Endodermal cell (in vitro differentiated cells): ENCODE measurements at regions not wholly inside any gene's neighbourhood (a gene's known extent, or its start where the extent isn't known, plus 50 kb on each side); places are given as distances from the start of the nearest gene placed in this dataset.

Source experiments
- DNase-seq: peaks from one replicate; pipeline ENCODE4 v3.0.0-alpha.2; 2017
- H3K27ac ChIP-seq: 2 replicates; pipeline ENCODE4 v1.5.1; 2013; ENCODE audit warnings: mild to moderate bottlenecking, low read depth, low read length, moderate library complexity
- H3K27me3 ChIP-seq: 2 replicates; pipeline ENCODE4 v1.6.1; 2013; ENCODE audit warnings: mild to moderate bottlenecking, low read length, moderate library complexity; ENCODE audit not compliant: insufficient read depth, control insufficient read depth, poor library complexity, severe bottlenecking
- H3K36me3 ChIP-seq: 2 replicates; pipeline ENCODE4 v1.7.0; 2013; ENCODE audit warnings: mild to moderate bottlenecking, low read length, moderate library complexity; ENCODE audit not compliant: control insufficient read depth, insufficient read depth
- H3K4me1 ChIP-seq: one replicate; pipeline ENCODE4 v1.7.0; 2013; ENCODE audit warnings: low read length; ENCODE audit not compliant: control insufficient read depth, insufficient read depth
- H3K4me3 ChIP-seq: 2 replicates; pipeline ENCODE4 v1.5.1; 2013; ENCODE audit warnings: mild to moderate bottlenecking, low read length, moderate library complexity
- H3K9ac ChIP-seq: 2 replicates; pipeline ENCODE4 v1.6.1; 2013; ENCODE audit warnings: mild to moderate bottlenecking, low read length, moderate library complexity; ENCODE audit not compliant: poor library complexity, severe bottlenecking; ENCODE audit errors: extremely low read depth
- H3K9me3 ChIP-seq: 2 replicates; pipeline ENCODE4 v1.6.1; 2013; ENCODE audit warnings: mild to moderate bottlenecking, low read length, moderate library complexity; ENCODE audit not compliant: control insufficient read depth
- H3K27ac Mint-ChIP-seq: 2 replicates; pipeline ENCODE4 v1.8.0; 2020; ENCODE audit warnings: mixed read lengths
- H3K27me3 Mint-ChIP-seq: 2 replicates; pipeline ENCODE4 v1.8.0; 2021; ENCODE audit warnings: mild to moderate bottlenecking, mixed read lengths; ENCODE audit not compliant: insufficient read depth
- H3K36me3 Mint-ChIP-seq: 2 replicates; pipeline ENCODE4 v1.8.0; 2020; ENCODE audit warnings: low read depth, mixed read lengths
- H3K4me1 Mint-ChIP-seq: 2 replicates; pipeline ENCODE4 v1.8.0; 2020; ENCODE audit warnings: mixed read lengths
- H3K4me3 Mint-ChIP-seq: 2 replicates; pipeline ENCODE4 v1.8.0; 2020; ENCODE audit warnings: mild to moderate bottlenecking, moderate library complexity, mixed read lengths
- H3K9me3 Mint-ChIP-seq: 2 replicates; pipeline ENCODE4 v1.8.0; 2020; ENCODE audit warnings: mild to moderate bottlenecking, mixed read lengths
- WGBS, 2 experiments: methylation state at CpG; one replicate each; pipeline versions ENCODE4 v1.1.5 to v1.1.7; 2013; ENCODE audit warnings: missing lambda C conversion rate in 2 of 2, mixed read lengths in 1 of 2; ENCODE audit not compliant: insufficient coverage in 1 of 2, insufficient read length in 1 of 2; 5-methylcytosine and 5-hydroxymethylcytosine counted together
- TF ChIP-seq, protein P1 (sequence below): fragments of 200-600 bp; sonication (generic); conservative IDR thresholded peaks from 2 replicates; pipeline ENCODE4 v1.5.0; 2021; ENCODE audit warnings: antibody characterized with exemption, mild to moderate bottlenecking

DNA sequence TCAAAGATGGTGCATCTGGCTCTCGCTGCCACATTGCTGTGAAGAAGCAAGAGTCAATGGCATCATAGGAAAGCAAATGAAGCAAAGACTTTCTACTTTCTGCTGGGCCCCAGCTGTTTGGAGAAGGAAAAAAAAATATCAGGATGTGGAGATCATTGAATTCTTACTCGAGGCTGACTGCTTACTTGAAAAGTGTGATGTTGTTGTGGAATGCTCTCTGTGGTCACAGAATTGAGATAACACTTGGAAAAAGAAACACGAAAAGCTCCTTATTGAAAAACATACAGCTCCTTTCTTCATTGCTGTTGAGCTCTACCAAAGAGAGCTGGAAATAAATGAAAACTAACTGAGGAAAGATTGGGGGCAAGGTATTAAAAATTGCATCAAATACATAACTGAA, 157.4 kb upstream of the TBX20 start:
- Histone ChIP-seq H3K36me3 (no peaks in the 10 kb centered on the region), H3K27me3 (no peaks in the 10 kb centered on the region), H3K27ac (no peak overlapping the region), H3K9ac (no peak overlapping the region), H3K4me1 (peaks cover 2% of the 10 kb centered on the region), H3K4me3 (no peak overlapping the region), H3K9me3 (no peaks in the 10 kb centered on the region)
- H3K9me3 Mint-ChIP-seq = no peaks in the 10 kb centered on the region
- WGBS, 2 experiments = 89% methylated on average over 3 of the region's 3 CpGs; no CpG with 5 or more reads in 1 of the 2 experiments
- no peak overlapping the region for H3K4me3 Mint-ChIP-seq
- TF ChIP-seq, protein P1, sequence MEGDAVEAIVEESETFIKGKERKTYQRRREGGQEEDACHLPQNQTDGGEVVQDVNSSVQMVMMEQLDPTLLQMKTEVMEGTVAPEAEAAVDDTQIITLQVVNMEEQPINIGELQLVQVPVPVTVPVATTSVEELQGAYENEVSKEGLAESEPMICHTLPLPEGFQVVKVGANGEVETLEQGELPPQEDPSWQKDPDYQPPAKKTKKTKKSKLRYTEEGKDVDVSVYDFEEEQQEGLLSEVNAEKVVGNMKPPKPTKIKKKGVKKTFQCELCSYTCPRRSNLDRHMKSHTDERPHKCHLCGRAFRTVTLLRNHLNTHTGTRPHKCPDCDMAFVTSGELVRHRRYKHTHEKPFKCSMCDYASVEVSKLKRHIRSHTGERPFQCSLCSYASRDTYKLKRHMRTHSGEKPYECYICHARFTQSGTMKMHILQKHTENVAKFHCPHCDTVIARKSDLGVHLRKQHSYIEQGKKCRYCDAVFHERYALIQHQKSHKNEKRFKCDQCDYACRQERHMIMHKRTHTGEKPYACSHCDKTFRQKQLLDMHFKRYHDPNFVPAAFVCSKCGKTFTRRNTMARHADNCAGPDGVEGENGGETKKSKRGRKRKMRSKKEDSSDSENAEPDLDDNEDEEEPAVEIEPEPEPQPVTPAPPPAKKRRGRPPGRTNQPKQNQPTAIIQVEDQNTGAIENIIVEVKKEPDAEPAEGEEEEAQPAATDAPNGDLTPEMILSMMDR = no peak
- H3K27ac Mint-ChIP-seq = no peak overlapping the region
- H3K27me3 Mint-ChIP-seq = peaks cover 13% of the 10 kb centered on the region
- no peak for DNase-seq
- peaks cover 22% of the 10 kb centered on the region for H3K4me1 Mint-ChIP-seq
- H3K36me3 Mint-ChIP-seq = no peaks in the 10 kb centered on the region

DNA sequence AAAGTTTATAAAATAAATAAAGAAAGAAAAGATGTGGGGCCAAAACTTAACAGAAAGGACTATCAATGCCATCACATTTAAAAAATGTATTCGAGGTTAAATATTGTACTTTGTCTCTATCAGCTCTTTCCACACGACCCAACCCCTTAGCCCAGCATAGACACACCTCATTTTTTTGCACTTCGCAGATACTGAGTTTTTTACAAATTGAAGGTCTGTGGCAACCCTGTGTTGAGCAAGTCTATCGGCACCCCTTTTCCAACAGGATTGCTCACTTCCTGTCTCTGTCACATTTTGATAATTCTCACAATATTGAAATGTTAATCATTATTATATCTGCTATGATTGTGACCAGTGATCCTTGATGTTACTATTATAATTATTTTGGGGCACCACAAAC, 151.6 kb upstream of the TBX20 start:
- Mint-ChIP-seq H3K4me1 (peaks cover 10% of the 10 kb centered on the region), H3K27ac (no peak overlapping the region), H3K27me3 (peaks cover 15% of the 10 kb centered on the region), H3K36me3 (no peaks in the 10 kb centered on the region), H3K4me3 (no peak overlapping the region), H3K9me3 (no peaks in the 10 kb centered on the region)
- no peak overlapping the region for H3K27ac ChIP-seq
- H3K36me3 ChIP-seq = no peaks in the 10 kb centered on the region
- peaks cover 2% of the 10 kb centered on the region for H3K4me1 ChIP-seq
- H3K9ac ChIP-seq = no peak overlapping the region
- H3K27me3 ChIP-seq = no peaks in the 10 kb centered on the region
- no peaks in the 10 kb centered on the region for H3K9me3 ChIP-seq
- TF ChIP-seq, protein P1 = no peak
- WGBS, 2 experiments = 95 to 97% methylated on average over 3 to 4 of the region's 4 CpGs
- no peak overlapping the region for H3K4me3 ChIP-seq
- DNase-seq = no peak

DNA sequence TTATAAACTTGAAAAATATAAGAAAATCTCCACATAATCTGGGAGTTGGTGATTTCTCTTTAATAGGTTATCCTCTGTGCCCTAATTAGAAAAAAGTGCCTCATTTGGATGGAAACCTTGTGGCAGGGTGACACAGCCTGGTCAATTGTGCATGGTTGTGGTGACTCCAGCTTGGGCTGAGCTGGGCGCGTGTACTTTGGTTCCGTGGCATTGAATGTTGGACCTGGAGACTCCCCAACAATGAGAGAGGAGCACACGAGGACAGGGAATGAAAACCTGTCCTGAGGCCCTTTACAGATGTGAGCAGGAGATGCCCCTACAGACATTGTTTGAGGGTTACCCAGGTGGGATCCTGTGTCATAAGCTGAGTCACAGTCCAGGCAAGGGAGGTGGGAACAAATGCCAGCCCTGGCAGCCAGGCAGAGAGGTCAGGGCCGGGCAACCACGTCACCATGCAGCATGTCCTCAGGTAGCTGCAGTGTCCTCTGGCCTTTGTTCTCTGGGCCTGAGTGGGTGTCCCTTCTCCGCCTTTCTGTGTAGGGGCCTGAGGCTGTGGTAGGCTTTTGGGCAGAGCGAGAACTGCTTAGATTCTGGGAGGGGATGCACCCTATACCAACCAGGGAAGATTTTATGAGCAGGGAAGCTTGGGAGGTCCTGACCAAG, 147.4 kb upstream of the TBX20 start:
- TF ChIP-seq, protein P1 = no peak
- no peaks in the 10 kb centered on the region for H3K36me3 Mint-ChIP-seq
- H3K4me1 ChIP-seq = no peaks in the 10 kb centered on the region
- H3K27ac ChIP-seq = no peak overlapping the region
- H3K4me3 ChIP-seq = no peak overlapping the region
- WGBS, 2 experiments = 92 to 94% methylated on average over 5 to 8 of the region's 8 CpGs
- H3K27me3 ChIP-seq = no peaks in the 10 kb centered on the region
- DNase-seq = no peak
- no peak overlapping the region for H3K4me3 Mint-ChIP-seq
- H3K9ac ChIP-seq = no peak overlapping the region
- H3K27me3 Mint-ChIP-seq = peaks cover 20% of the 10 kb centered on the region
- no peaks in the 10 kb centered on the region for H3K36me3 ChIP-seq
- H3K9me3 Mint-ChIP-seq = no peaks in the 10 kb centered on the region
- H3K4me1 Mint-ChIP-seq = peaks cover 13% of the 10 kb centered on the region
- H3K27ac Mint-ChIP-seq = no peak overlapping the region
- H3K9me3 ChIP-seq = no peaks in the 10 kb centered on the region
